Osteoblast (primary cell): ENCODE measurements at regions not wholly inside any gene's neighbourhood (a gene's known extent, or its start where the extent isn't known, plus 50 kb on each side); places are given as distances from the start of the nearest gene placed in this dataset.

Experiments
- DNase-seq: peaks from one replicate; pipeline ENCODE4 v3.0.0; 2011; ENCODE audit warnings: low spot score, mixed read lengths; ENCODE audit not compliant: insufficient read length; ENCODE audit errors: missing footprints
- H2AFZ ChIP-seq: 2 replicates; pipeline ENCODE4 v1.6.0; 2011; ENCODE audit warnings: mild to moderate bottlenecking, low read length
- H3K27ac ChIP-seq: 2 replicates; pipeline ENCODE4 v1.5.1; 2011; ENCODE audit warnings: mild to moderate bottlenecking, low read depth, low read length, moderate library complexity
- H3K27me3 ChIP-seq: 2 replicates; pipeline ENCODE4 v1.6.0; 2012; ENCODE audit warnings: mild to moderate bottlenecking, control low read depth, inconsistent platforms, low read length, moderate library complexity; ENCODE audit not compliant: insufficient read depth
- H3K36me3 ChIP-seq: 2 replicates; pipeline ENCODE4 v1.5.1; 2011; ENCODE audit warnings: mild to moderate bottlenecking, low read length, control low read depth, moderate library complexity; ENCODE audit not compliant: insufficient read depth
- H3K4me1 ChIP-seq: 2 replicates; pipeline ENCODE4 v1.5.1; 2011; ENCODE audit warnings: mild to moderate bottlenecking, low read length, control low read depth, moderate library complexity; ENCODE audit not compliant: insufficient read depth
- H3K4me2 ChIP-seq: 2 replicates; pipeline ENCODE4 v1.6.0; 2011; ENCODE audit warnings: mild to moderate bottlenecking, low read length; ENCODE audit not compliant: insufficient read depth
- H3K4me3 ChIP-seq: fragments of 200-600 bp; sonication (generic); 3 replicates; pipeline ENCODE4 v1.5.1; 2012; ENCODE audit warnings: mild to moderate bottlenecking, low read length, inconsistent platforms; ENCODE audit not compliant: insufficient read depth
- H3K79me2 ChIP-seq: 2 replicates; pipeline ENCODE4 v1.6.0; 2012; ENCODE audit warnings: mild to moderate bottlenecking, low read length, control low read depth, inconsistent platforms; ENCODE audit not compliant: insufficient read depth
- H3K9me3 ChIP-seq: 2 replicates; pipeline ENCODE4 v1.5.1; 2011; ENCODE audit warnings: low read depth, low read length, control low read depth
- H4K20me1 ChIP-seq: 2 replicates; pipeline ENCODE4 v1.6.0; 2012; ENCODE audit warnings: mild to moderate bottlenecking, low read length, control low read depth; ENCODE audit not compliant: insufficient read depth
- TF ChIP-seq, protein P1 (sequence below): IDR thresholded peaks from 2 replicates; pipeline ENCODE4 v1.5.1; 2011; ENCODE audit warnings: mild to moderate bottlenecking, low read depth, low read length, moderate library complexity; ENCODE audit errors: extremely low read depth

DNA sequence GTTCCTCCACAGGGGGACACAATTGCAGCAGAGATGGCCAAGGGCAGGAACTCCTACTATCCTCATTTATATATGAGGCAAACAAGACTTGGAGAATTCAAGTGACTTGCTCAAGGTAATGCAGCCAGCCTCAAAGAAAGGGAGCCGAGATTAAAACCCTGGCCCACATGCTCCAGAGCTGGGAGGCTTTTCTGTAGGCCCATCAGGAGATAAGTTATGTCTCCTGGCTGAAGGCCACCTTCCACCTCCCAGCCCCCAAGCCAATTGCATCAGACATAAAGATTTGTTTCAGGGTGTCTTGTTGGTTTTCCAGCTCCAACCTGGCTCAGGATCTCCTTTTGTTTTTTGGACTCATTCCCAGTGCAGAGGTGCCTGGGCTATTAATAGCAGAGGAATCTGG, 59.5 kb downstream of the SMIM38 start:
- Histone ChIP-seq H3K27me3 (peaks cover 60% of the 10 kb centered on the region), H3K79me2 (no peaks in the 10 kb centered on the region), H4K20me1 (no peaks in the 10 kb centered on the region), H3K27ac (no peak overlapping the region), H3K36me3 (no peaks in the 10 kb centered on the region), H3K4me1 (peaks cover 4% of the 10 kb centered on the region), H3K9me3 (no peaks in the 10 kb centered on the region), H3K4me3 (no peak overlapping the region), H3K4me2 (no peak overlapping the region), H2AFZ (no peak overlapping the region)
- TF ChIP-seq, protein P1, sequence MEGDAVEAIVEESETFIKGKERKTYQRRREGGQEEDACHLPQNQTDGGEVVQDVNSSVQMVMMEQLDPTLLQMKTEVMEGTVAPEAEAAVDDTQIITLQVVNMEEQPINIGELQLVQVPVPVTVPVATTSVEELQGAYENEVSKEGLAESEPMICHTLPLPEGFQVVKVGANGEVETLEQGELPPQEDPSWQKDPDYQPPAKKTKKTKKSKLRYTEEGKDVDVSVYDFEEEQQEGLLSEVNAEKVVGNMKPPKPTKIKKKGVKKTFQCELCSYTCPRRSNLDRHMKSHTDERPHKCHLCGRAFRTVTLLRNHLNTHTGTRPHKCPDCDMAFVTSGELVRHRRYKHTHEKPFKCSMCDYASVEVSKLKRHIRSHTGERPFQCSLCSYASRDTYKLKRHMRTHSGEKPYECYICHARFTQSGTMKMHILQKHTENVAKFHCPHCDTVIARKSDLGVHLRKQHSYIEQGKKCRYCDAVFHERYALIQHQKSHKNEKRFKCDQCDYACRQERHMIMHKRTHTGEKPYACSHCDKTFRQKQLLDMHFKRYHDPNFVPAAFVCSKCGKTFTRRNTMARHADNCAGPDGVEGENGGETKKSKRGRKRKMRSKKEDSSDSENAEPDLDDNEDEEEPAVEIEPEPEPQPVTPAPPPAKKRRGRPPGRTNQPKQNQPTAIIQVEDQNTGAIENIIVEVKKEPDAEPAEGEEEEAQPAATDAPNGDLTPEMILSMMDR = no peak
- DNase-seq = no peak

DNA sequence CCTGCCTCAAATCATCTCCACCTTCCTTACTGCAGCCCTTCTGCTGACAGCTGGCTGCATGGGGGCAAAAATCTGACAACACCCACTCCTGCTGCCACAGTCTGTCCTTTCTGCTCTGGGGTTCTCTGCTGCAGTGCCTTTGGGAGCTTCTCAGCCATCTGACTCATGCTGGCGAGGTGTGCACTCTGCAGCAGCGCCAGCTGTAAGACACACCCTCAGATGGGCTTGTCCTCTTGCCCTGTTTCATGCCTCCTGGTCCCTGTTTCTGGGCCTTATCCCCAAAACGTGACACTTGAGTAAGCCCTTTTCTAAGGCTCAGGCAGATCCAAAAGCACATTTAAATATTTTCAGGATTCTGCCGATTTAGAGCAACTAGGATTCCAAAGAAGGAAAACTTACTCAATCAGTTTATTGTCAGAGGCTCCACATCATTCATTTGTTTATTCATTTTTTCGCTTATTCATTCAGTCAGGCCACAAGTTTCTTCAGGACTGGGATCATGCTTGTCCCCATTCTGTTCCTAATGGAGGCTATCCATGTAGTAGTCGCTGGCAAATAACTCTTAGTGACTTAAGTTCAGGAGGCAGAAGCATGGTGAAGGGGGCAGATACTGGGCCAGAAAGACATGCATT, 60.2 kb downstream of the SMIM38 start:
- H3K27ac ChIP-seq = no peak overlapping the region
- no peak overlapping the region for H2AFZ ChIP-seq
- H3K4me3 ChIP-seq = no peak overlapping the region
- peak; percentile 83 for DNase-seq
- H3K4me2 ChIP-seq = no peak overlapping the region
- no peaks in the 10 kb centered on the region for H3K79me2 ChIP-seq
- TF ChIP-seq, protein P1 = no peak
- H3K36me3 ChIP-seq = no peaks in the 10 kb centered on the region
- peaks cover 59% of the 10 kb centered on the region for H3K27me3 ChIP-seq
- no peaks in the 10 kb centered on the region for H3K9me3 ChIP-seq
- peaks cover 4% of the 10 kb centered on the region for H3K4me1 ChIP-seq
- no peaks in the 10 kb centered on the region for H4K20me1 ChIP-seq

DNA sequence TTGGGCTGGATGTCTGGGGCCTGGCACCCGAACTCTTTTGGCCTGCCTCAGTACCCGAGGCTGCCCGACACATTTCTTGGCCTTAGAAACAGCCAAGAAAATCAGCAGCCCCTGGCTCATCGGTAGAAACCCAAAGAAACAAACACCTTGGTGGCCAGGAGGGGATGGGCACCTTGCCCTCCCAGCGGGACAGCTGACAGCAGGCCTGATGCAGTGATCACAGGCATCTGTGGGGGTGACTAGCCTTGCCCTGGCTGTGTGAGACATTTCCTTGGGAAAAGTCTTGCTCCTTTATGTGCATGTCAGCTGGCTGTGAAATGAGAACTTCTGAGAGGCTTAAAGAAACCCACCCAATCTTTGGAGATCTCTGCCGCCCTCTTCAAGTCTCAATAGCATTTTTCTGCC, 60.9 kb downstream of the SMIM38 start:
- Histone ChIP-seq H3K27me3 (peaks cover 58% of the 10 kb centered on the region), H3K4me3 (no peak overlapping the region), H3K9me3 (no peaks in the 10 kb centered on the region), H4K20me1 (no peaks in the 10 kb centered on the region), H3K27ac (no peak overlapping the region), H2AFZ (no peak overlapping the region), H3K4me2 (no peak overlapping the region), H3K36me3 (no peaks in the 10 kb centered on the region), H3K4me1 (peaks cover 4% of the 10 kb centered on the region), H3K79me2 (no peaks in the 10 kb centered on the region)
- no peak for DNase-seq
- TF ChIP-seq, protein P1 = no peak

DNA sequence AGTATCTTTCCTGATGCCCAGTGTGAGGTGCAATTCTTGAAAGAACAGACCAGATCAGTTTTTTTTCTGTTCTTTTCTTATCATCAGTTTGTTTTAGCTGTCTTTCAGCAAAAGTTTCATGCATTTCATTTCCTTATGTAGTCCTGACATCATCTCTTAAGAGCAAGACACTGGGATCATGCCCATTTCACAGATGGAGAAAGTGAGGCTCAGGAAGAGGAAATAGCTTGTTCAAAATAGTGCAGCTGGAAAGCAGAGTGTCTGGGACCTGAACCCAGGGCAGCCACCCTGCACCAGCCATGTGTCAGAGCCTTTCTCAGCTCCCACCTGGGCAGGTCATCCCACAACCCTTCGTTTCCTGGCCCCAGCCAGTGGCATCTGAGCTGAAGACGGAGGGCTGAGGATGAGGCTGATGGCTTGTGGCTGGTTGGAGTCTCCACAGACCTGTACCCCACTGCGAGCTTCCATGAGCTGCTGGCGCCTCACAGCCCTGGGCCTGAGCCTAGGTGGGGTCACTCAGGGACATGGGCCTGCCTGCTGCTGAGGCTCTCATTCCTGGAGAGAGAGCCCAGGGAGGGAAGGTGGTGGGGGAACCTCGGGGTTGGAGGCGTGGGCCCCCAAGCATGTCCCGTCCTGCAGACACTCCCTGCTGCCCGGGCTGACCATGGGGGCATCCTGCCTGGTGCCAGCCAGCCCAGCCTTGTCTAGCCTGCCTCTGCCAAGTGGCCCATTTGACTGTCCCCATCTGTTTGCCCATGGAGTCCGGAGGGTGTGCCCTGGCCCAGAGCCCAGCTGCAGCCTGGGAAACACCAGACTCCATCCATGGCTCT, 61.8 kb downstream of the SMIM38 start:
- Histone ChIP-seq H3K79me2 (no peaks in the 10 kb centered on the region), H4K20me1 (no peaks in the 10 kb centered on the region), H3K4me1 (no peaks in the 10 kb centered on the region), H3K4me3 (no peak overlapping the region), H3K9me3 (no peaks in the 10 kb centered on the region), H3K27me3 (peaks cover 51% of the 10 kb centered on the region), H2AFZ (no peak overlapping the region), H3K27ac (no peak overlapping the region), H3K4me2 (no peak overlapping the region), H3K36me3 (no peaks in the 10 kb centered on the region)
- TF ChIP-seq, protein P1 = no peak
- DNase-seq = peak; percentile 43
